NCI-H1092 (cell line): ENCODE measurements at regions not wholly inside any gene's neighbourhood (a gene's known extent, or its start where the extent isn't known, plus 50 kb on each side); places are given as distances from the start of the nearest gene placed in this dataset.
"Not testable (repeated sequence)": the region's sequence is repeated elsewhere in the genome, so short reads cannot be mapped to it uniquely, and the experiment has no call there.

Experiments used
- DNase-seq: peaks from one replicate; lab custom pipeline; 2025; lab: John Stamatoyannopoulos, UW

DNA sequence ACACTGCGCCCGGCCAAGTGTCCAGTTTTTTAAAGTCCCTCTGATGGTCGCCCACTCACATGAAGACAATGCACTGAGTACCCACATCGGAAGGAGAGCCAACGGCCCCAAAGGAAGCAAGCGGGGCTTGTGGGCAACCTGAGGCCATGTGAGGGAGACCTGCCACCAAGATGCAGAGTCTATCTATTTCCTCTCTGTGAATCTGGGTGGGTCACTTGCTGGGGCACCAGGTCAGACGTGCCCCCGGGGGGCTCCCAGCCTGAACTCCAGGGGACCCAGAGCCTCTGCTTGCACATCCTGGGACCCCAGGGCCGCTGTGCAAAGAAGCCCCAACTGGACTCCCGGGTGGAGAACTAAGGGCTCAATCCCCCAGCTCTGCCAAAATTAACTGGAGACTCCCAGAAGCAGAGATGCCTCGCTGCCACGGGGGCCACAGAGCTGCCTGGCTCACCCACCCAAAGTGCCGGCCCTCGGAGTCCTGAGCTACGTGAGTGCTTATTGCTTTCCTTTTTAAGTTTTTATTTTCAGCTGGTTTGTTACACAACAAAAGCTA, 106.4 kb downstream of the BRD1 start:
- no peak for DNase-seq

DNA sequence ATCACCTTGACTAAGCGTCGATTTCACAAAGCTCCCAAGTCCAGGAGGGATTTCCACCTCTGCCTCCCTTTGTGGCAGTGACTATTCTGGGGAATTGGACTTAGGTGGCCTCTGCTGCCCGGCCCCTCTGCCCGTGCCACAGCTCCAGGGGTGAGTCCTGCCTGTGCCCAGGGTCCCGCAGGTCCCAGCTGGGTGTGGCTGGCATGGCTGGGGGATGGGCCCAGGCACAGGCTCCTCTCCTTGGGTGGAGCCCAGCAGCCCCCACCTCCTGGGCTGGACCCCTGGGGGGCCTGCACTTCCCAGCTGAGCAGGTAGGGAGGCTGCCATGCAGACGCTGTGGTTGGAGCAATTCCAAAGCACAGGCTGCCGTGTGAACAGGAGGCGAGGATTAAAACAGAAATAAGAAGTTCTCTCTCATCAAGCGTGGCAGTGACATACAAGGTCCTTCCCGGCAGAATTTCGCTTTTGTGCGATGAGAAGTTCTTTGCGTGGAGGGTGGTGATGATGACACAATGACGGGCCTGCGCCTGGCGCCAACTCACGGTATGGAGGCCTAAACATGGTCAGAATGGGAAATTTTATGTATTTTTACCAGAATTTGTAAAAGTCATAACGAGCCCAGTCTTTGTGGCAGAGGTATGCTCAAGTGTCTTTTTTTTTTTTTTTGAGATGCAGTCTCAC, 107.3 kb downstream of the BRD1 start:
- no peak for DNase-seq

DNA sequence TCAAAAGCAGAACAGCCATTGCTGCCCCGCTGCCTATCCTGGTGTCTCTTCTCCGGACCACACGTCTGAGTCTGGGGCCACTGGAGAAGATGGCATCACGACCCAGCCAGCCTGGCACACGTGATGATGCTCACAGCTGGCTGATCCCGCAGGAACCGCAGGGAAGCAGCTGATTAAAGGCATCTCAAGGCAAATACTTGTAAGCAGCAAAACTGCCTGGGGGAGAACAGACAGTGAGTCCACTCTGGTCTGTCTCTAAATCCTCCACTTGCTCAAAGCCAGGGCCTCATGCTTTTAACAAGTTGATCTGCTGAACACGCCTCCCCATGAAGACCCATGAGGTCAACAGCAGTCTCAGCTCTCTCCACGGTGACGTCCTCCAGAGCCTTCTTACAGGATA, 108.6 kb downstream of the BRD1 start:
- DNase-seq: no peak

GRCh38 chr22:49718396-49718795, 109.3 kb downstream of the BRD1 start:
- no peak for DNase-seq

DNA sequence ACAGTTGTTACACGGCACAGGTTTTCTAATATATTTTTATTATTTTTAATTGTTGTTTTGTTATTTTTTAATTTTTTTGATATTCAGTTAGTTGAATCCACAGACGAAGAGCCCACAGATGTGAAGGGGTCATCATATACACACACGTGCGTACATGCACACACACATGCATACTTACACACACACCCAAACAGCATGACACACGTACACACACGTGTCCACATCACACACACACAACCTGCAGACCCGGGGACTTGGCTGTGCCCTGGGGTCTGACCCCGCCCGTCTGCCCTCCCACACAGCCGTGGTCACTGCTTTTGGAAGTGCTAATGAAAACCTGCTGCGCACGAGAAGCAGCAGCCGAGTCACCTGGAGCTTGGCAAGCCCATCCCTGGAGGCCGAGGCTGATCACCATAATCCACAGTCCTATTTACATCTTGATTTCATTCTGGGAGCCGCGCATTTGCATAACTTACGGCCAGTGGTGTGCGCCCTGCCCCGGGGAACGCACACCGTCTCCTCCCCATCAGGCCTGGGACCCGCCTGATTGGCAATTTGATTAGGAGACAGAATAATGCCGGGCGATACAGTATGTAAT, 110.3 kb downstream of the BRD1 start:
- DNase-seq: no peak

- DNase-seq: no peak
Observed at GRCh38 chr22:49716441-49716840, 111.2 kb downstream of the BRD1 start.

GRCh38 chr22:49715450-49715849, 112.2 kb downstream of the BRD1 start:
- DNase-seq: no peak

- no peak for DNase-seq
Observed at GRCh38 chr22:49713003-49713402, 114.7 kb downstream of the BRD1 start.

DNA sequence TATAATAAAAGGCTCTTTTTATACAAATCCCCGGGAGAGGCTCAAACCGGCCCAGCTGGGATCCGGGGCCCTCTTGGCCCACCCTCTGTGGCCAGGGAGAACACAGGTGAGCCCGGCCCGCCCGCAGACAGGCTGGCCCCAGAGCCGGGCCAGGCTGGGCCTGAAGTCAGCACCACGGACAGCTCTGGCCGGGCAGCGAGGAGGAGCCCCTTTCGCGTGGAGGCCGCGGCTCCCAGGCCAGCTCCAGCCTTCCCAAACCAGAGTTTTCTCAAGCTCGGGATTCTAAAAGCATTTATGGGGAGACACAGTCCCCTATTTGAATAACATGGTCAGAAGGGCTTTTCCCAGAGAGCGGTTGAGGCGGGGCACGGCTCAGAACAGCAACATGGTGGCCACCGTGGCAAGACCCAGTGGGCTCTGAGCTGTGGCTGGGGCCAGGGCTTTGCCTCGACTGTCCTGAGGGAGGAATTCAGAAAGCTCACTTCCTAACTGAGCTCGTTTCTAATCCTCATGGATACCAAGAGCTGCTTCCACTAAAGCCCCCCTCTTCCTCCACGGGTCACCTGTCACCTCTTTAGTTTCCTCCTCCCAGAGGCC, 115.4 kb downstream of the BRD1 start:
- no peak for DNase-seq

- no peak for DNase-seq
Observed at GRCh38 chr22:49710746-49711145, 116.9 kb downstream of the BRD1 start.

- no peak for DNase-seq
Observed at GRCh38 chr22:49709464-49709863, 118.2 kb downstream of the BRD1 start.

GRCh38 chr22:49705972-49706352, 121.7 kb downstream of the BRD1 start:
- no peak for DNase-seq

GRCh38 chr22:49705216-49705971, 122.3 kb downstream of the BRD1 start:
- no peak for DNase-seq

DNA sequence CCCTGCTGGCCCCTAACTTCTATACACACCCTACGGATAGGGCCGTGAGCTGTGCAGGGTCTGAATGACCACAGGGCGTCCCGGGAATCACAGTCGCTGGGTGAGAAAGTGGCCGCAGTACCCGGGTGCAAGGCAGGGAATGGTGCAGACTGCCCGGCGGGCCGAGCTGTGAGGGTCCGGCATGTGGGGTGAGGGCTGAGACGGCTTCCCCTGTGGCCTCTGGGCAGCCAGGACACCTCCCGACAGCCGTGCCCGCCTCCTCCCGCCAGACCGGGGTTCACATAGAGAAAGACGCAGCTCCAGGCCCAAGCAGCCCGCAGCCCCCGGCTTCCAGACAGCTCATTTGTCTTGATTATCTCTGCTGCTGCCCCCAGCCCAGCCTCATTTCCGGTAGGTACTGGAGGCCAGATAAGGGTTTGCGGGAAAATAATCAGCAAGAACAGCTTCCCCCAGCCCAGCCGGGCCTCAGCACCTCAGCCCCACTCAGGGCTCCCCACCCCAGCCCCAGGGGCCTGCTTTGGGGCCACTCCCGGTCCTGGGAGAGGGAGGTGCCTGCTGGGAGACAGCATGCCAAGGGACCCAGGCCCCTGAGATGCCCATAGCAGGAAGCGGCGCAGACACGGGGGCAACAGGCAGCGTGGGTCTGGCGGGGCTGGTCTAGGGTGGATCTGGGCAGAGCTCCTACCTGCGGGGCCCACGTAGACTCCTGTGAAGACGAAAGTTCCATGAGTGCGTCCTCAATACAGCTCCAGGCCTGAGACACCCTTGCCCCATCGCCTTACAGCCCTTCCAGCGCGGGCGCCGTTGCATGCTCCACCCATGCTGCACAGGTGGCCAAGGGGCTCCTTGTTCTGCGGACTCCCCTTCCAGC, 123.1 kb downstream of the BRD1 start:
- no peak for DNase-seq

DNA sequence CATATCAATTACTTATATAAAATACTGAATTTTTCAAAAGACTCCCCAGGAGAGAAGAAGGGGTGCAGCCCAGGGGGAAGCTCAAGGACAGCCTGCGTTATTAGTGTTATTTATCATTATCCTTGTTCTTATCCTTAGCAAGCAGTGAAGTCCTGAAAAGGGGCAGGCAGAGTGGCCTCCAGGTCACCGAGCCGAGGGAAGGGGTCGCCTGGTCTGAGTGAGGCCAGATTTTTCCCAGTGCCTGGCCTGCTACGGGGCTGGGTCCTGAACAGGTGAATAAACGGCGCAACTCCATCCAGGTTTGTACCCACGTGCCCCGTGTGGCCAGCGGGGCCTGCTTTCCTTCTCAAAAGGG, 123.7 kb downstream of the BRD1 start:
- DNase-seq: no peak

- no peak for DNase-seq
Observed at GRCh38 chr22:49703505-49703904, 124.2 kb downstream of the BRD1 start.

GRCh38 chr22:49702068-49702397, 125.6 kb downstream of the BRD1 start:
- DNase-seq: no peak

GRCh38 chr22:49701380-49702067, 126.1 kb downstream of the BRD1 start:
- no peak for DNase-seq

- DNase-seq: no peak
Observed at GRCh38 chr22:49699928-49700498, 127.7 kb downstream of the BRD1 start.

DNA sequence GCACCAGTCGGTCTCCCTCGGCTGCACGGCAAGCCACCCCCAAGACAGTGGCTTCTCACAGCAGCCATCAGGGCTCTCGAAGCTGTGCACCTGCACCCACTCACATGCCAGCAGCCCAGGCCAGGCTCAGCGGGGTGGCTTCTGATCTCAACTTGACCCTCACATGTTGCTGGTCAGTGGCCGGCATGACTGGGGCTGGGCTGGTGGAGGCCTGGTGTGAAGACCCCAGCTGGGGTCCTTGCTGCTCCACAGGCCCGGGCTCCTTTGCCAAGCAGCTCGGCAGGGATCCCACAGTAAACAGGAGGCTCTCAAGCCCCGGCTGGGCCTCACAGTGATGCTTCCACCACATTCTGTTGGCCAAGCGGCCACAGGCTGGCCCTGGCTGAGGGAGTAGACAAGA, 128.2 kb downstream of the BRD1 start:
- no peak for DNase-seq

DNA sequence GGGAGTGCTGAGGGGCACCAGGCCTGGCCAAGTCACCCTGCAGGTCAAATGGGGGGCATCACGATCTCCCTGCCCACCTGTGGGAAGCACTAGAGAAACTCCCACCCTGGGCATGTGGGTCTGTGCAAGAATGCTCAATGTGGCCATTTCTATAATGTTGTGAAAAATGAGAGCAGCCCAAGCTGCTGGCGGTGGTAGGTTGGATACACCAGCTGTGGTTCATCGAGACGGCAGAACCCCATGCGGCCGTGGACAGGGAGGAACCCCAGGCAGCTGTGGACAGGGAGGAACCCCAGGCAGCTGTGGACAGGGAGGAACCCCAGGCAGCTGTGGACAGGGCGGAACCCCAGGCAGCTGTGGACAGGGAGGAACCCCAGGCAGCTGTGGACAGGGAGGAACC, 129.1 kb downstream of the BRD1 start:
- DNase-seq: not testable (repeated sequence)
